ENCODE measurements at regions not wholly inside any gene's neighbourhood (a gene's known extent, or its start where the extent isn't known, plus 50 kb on each side); places are given as distances from the start of the nearest gene placed in this dataset.

DNA sequence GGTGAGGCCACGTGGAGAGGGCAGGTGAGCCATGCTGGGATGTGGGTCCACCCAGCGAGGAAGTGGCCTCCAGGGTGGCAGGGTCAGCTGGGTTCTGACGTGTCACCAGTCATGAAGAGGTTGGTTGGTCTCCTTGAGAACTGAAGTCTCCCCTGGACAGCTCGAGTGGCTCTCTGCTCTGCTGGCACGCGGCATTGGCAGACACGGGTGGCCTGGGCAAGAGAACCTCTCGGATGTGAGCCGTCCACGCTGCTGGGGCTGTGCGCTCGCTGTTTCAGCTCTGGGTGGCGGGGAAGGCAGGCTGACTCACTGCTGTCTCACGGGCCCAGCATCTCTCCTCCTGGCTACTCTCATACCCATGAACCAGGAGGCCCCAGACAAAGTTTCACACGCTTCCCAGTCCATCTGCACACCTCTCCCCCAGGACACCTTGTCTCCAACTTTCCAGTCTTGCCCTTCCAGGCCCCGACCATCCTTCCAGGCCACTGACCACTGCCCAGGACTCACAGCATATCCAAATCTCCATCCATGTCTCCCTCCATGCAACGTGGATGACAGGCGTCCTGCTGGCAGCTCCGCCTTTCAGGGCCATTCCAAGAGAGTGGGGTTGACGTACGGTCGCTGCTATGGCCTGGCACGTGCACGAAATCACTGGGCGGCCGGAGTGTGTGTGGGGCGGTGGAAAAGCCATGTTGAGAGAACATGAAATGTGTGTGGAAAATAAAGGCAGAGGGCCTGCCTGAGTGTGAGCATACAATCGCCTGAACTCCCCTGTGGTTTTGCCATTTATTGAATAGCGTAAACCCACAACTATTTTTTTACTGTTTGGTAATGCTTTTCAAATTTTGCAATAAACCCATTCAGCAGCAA, 145.0 kb upstream of the COL5A1 start:
- H3K9me3 ChIP-seq (ENCODE audit: control insufficient read depth, insufficient read depth, low read depth, low read length) = no peaks in the 10 kb centered on the region
- no peak for TF ChIP-seq CTCF (conservative IDR thresholded peaks at IDR 0.05 in 1 of 2, IDR thresholded peaks at IDR 0.05 in 1 of 2; ENCODE audit: low read depth in 1 of 2, low read length in 2 of 2)
- no peak for TF ChIP-seq EZH2 (IDR thresholded peaks at IDR 0.05; ENCODE audit: low read length, missing control alignments)
- no peaks in the 10 kb centered on the region for H3K36me3 ChIP-seq (ENCODE audit: control insufficient read depth, insufficient read depth, low read length)
- H4K20me1 ChIP-seq (ENCODE audit: control insufficient read depth, extremely low read depth, insufficient read depth, low read length) = no peaks in the 10 kb centered on the region
- peak overlapping the region; percentile 27 for H3K9ac ChIP-seq (ENCODE audit: insufficient read depth, low read length)
- H3K27ac ChIP-seq (ENCODE audit: insufficient read depth, low read length) = peak overlapping the region; percentile 83
- no peaks in the 10 kb centered on the region for H3K79me2 ChIP-seq (ENCODE audit: control insufficient read depth, insufficient read depth, low read length)
- peak overlapping the region in 1 of 4 experiments; percentile 27 for H3K4me3 ChIP-seq (replicated peaks in 1 of 4; ENCODE audit: control extremely low read depth in 1 of 4, insufficient read depth in 1 of 4, low read depth in 3 of 4, low read length in 4 of 4)
- H3K27me3 ChIP-seq (ENCODE audit: control insufficient read depth, insufficient read depth, low read length) = peaks cover 6% of the 10 kb centered on the region
- peak overlapping the region; percentile 71 for H2AFZ ChIP-seq (ENCODE audit: low read length)
- DNase-seq (ENCODE audit: low read depth in 2 of 2) = peak; percentile 65 to 81
- H3K4me1 ChIP-seq (ENCODE audit: control insufficient read depth, extremely low read depth, insufficient read depth, low read length) = peaks cover 11% of the 10 kb centered on the region
- H3K4me2 ChIP-seq (ENCODE audit: extremely low read depth, insufficient read depth, low read length) = peak overlapping the region; percentile 76

DNA sequence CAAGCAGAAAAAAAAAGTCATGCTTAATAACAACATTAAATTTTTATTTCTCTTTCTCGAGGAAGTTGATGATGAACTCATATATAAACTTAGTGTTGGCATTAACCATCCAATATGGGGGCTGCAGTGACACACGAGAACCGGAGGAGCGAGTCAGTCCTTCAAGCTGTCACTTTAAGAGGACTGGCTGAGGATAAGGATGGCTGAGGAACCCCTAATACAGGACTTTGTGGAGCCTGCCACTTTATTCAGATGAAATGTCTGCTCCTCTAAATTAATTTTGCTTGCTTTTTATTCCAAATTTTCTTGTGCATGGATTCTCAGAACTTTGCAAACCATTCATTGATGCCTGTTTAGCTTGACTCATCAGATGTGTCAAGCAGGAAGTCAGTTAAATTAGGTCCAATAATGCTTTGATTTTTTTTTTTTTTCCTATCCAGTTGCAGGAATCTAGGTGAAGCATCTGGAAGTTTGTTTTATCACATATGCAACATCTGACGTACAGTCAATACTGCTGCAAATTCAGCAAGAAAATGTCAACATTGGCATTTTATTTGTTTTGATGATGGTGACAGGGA, 144.2 kb upstream of the COL5A1 start:
- no peak overlapping the region for H3K27ac ChIP-seq (ENCODE audit: insufficient read depth, low read length)
- no peaks in the 10 kb centered on the region for H4K20me1 ChIP-seq (ENCODE audit: control insufficient read depth, extremely low read depth, insufficient read depth, low read length)
- H3K79me2 ChIP-seq (ENCODE audit: control insufficient read depth, insufficient read depth, low read length) = no peaks in the 10 kb centered on the region
- H3K4me3 ChIP-seq (replicated peaks in 1 of 4; ENCODE audit: control extremely low read depth in 1 of 4, insufficient read depth in 1 of 4, low read depth in 3 of 4, low read length in 4 of 4) = no peak overlapping the region
- no peak for TF ChIP-seq CTCF (conservative IDR thresholded peaks at IDR 0.05 in 1 of 2, IDR thresholded peaks at IDR 0.05 in 1 of 2; ENCODE audit: low read depth in 1 of 2, low read length in 2 of 2)
- TF ChIP-seq EZH2 (IDR thresholded peaks at IDR 0.05; ENCODE audit: low read length, missing control alignments) = no peak
- H3K27me3 ChIP-seq (ENCODE audit: control insufficient read depth, insufficient read depth, low read length) = peaks cover 6% of the 10 kb centered on the region
- no peak overlapping the region for H3K4me2 ChIP-seq (ENCODE audit: extremely low read depth, insufficient read depth, low read length)
- no peaks in the 10 kb centered on the region for H3K36me3 ChIP-seq (ENCODE audit: control insufficient read depth, insufficient read depth, low read length)
- DNase-seq (ENCODE audit: low read depth in 2 of 2) = peak in 1 of 2 donors; percentile 21
- no peaks in the 10 kb centered on the region for H3K9me3 ChIP-seq (ENCODE audit: control insufficient read depth, insufficient read depth, low read depth, low read length)
- no peak overlapping the region for H2AFZ ChIP-seq (ENCODE audit: low read length)
- H3K9ac ChIP-seq (ENCODE audit: insufficient read depth, low read length) = no peak overlapping the region
- H3K4me1 ChIP-seq (ENCODE audit: control insufficient read depth, extremely low read depth, insufficient read depth, low read length) = peaks cover 14% of the 10 kb centered on the region

DNA sequence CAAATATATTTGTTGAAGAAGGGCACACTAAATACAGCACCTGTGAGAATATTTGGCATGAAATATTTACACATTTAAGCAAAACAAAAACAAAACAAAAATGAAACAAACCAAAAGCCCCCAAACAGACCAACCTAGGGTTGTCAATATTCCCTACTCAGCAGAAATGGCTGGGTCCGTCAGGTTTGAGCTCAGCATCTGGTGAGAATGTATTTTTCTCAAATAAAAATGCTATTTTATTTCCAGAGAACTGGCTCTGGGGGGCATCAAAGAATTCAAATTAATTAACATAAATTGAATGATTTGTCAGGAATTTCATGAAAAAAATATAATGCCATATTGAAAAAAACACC, 142.8 kb upstream of the COL5A1 start:
- H3K36me3 ChIP-seq (ENCODE audit: control insufficient read depth, insufficient read depth, low read length) = no peaks in the 10 kb centered on the region

More for the DNA sequence above, 142.8 kb upstream of the COL5A1 start:
- Histone ChIP-seq H3K27me3 (ENCODE audit: control insufficient read depth, insufficient read depth, low read length) (peaks cover 6% of the 10 kb centered on the region), H3K4me3 (replicated peaks in 1 of 4; ENCODE audit: control extremely low read depth in 1 of 4, insufficient read depth in 1 of 4, low read depth in 3 of 4, low read length in 4 of 4) (no peak overlapping the region), H3K9me3 (ENCODE audit: control insufficient read depth, insufficient read depth, low read depth, low read length) (no peaks in the 10 kb centered on the region), H3K4me2 (ENCODE audit: extremely low read depth, insufficient read depth, low read length) (no peak overlapping the region), H3K27ac (ENCODE audit: insufficient read depth, low read length) (no peak overlapping the region), H3K4me1 (ENCODE audit: control insufficient read depth, extremely low read depth, insufficient read depth, low read length) (peaks cover 20% of the 10 kb centered on the region), H4K20me1 (ENCODE audit: control insufficient read depth, extremely low read depth, insufficient read depth, low read length) (no peaks in the 10 kb centered on the region), H3K9ac (ENCODE audit: insufficient read depth, low read length) (no peak overlapping the region), H3K79me2 (ENCODE audit: control insufficient read depth, insufficient read depth, low read length) (no peaks in the 10 kb centered on the region), H2AFZ (ENCODE audit: low read length) (no peak overlapping the region)
- DNase-seq (ENCODE audit: low read depth in 2 of 2) = no peak
- no peak for TF ChIP-seq EZH2 (IDR thresholded peaks at IDR 0.05; ENCODE audit: low read length, missing control alignments)
- TF ChIP-seq CTCF (conservative IDR thresholded peaks at IDR 0.05 in 1 of 2, IDR thresholded peaks at IDR 0.05 in 1 of 2; ENCODE audit: low read depth in 1 of 2, low read length in 2 of 2) = no peak
